ENCODE measurements at regions not wholly inside any gene's neighbourhood (a gene's known extent, or its start where the extent isn't known, plus 50 kb on each side); places are given as distances from the start of the nearest gene placed in this dataset.

DNA sequence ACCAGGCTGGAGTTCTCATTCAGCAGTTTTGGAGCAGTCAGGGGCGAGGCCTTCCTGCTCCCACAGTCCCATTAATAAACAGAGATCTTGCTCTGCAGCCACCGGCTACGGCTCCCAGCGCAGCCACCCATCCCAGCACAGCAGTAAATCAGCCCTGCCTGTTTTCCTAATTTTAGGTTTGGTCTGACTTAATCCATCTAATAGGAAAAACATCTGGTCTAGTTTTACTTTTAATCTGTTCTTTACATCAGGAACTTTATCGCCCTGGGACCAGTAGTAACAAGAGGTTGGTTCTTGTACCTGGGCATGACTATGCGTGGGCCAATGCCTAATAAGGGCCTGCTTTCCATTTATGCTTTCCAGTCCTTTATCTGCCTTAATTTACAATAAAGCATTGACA, 264.0 kb upstream of the DPH6 start:
- Histone ChIP-seq H3K4me3 (no peak overlapping the region), H3K4me2 (no peak overlapping the region), H3K27ac (no peak overlapping the region), H4K20me1 (ENCODE audit: insufficient read depth) (no peaks in the 10 kb centered on the region), H3K27me3 (ENCODE audit: insufficient read depth, low read depth) (no peaks in the 10 kb centered on the region), H3F3A (ENCODE audit: insufficient read depth, low read depth) (no peaks in the 10 kb centered on the region), H3K79me2 (ENCODE audit: low read depth) (no peaks in the 10 kb centered on the region), H2AFZ (no peak overlapping the region), H3K9me2 (ENCODE audit: insufficient read depth) (no peaks in the 10 kb centered on the region), H3K9me3 (ENCODE audit: insufficient read depth, low read depth) (no peaks in the 10 kb centered on the region), H3K4me1 (replicated peaks; ENCODE audit: insufficient read depth) (no peaks in the 10 kb centered on the region), H3K36me3 (ENCODE audit: low read depth) (no peaks in the 10 kb centered on the region)
- ChIA-PET CTCF (no interaction called here), POLR2A (ENCODE audit: unreplicated experiment) (interaction anchor here (0.6 kb wide), 1 partner anchor 664 kb away, joined by 4 read pairs; no protein-coding TSS in a partner anchor)
- BruUV-seq (replicated peaks) = no TSS peak
- TF ChIP-seq EZH2 (IDR thresholded peaks at IDR 0.05; ENCODE audit: low read depth) = no peak
- TF ChIP-seq, protein P1, sequence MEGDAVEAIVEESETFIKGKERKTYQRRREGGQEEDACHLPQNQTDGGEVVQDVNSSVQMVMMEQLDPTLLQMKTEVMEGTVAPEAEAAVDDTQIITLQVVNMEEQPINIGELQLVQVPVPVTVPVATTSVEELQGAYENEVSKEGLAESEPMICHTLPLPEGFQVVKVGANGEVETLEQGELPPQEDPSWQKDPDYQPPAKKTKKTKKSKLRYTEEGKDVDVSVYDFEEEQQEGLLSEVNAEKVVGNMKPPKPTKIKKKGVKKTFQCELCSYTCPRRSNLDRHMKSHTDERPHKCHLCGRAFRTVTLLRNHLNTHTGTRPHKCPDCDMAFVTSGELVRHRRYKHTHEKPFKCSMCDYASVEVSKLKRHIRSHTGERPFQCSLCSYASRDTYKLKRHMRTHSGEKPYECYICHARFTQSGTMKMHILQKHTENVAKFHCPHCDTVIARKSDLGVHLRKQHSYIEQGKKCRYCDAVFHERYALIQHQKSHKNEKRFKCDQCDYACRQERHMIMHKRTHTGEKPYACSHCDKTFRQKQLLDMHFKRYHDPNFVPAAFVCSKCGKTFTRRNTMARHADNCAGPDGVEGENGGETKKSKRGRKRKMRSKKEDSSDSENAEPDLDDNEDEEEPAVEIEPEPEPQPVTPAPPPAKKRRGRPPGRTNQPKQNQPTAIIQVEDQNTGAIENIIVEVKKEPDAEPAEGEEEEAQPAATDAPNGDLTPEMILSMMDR (conservative IDR thresholded peaks at IDR 0.05) = no peak
- intact Hi-C loops (cut with micrococcal nuclease; ENCODE audit: unreplicated experiment) = no loop called here
- no peak for DNase-seq

DNA sequence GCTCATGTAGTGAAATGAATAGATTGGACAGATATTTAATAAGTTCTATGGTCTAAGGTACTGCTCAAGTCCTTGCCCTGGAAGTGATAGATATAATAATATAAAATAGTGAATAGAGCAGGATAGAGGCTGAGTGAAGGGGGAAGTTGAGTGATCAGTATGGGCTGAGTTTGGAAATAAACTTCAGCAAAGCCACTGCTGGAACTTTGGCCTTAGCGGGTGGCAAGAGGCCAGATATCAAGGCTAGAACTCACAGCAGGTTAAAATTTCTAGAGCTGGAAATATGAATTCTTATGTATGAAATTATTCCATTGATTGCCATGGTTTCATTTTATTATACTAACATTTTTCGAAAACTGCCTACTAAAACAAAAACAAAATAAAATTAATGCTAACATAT, 267.6 kb upstream of the DPH6 start:
- H3K27ac ChIP-seq = no peak overlapping the region
- H2AFZ ChIP-seq = no peak overlapping the region
- H3K79me2 ChIP-seq (ENCODE audit: low read depth) = no peaks in the 10 kb centered on the region
- H3K9me2 ChIP-seq (ENCODE audit: insufficient read depth) = no peaks in the 10 kb centered on the region
- no peaks in the 10 kb centered on the region for H3K4me1 ChIP-seq (replicated peaks; ENCODE audit: insufficient read depth)
- no peaks in the 10 kb centered on the region for H3K36me3 ChIP-seq (ENCODE audit: low read depth)
- intact Hi-C loops (cut with micrococcal nuclease; ENCODE audit: unreplicated experiment) = no loop called here
- no peak overlapping the region for H3K4me3 ChIP-seq
- H3F3A ChIP-seq (ENCODE audit: insufficient read depth, low read depth) = no peaks in the 10 kb centered on the region
- ChIA-PET POLR2A (ENCODE audit: unreplicated experiment) (no interaction called here), CTCF (no interaction called here)
- no peaks in the 10 kb centered on the region for H4K20me1 ChIP-seq (ENCODE audit: insufficient read depth)
- no peak for TF ChIP-seq EZH2 (IDR thresholded peaks at IDR 0.05; ENCODE audit: low read depth)
- TF ChIP-seq, protein P1 (conservative IDR thresholded peaks at IDR 0.05) = no peak
- DNase-seq = no peak
- BruUV-seq (replicated peaks) = no TSS peak
- H3K27me3 ChIP-seq (ENCODE audit: insufficient read depth, low read depth) = no peaks in the 10 kb centered on the region
- H3K4me2 ChIP-seq = no peak overlapping the region
- H3K9me3 ChIP-seq (ENCODE audit: insufficient read depth, low read depth) = no peaks in the 10 kb centered on the region

DNA sequence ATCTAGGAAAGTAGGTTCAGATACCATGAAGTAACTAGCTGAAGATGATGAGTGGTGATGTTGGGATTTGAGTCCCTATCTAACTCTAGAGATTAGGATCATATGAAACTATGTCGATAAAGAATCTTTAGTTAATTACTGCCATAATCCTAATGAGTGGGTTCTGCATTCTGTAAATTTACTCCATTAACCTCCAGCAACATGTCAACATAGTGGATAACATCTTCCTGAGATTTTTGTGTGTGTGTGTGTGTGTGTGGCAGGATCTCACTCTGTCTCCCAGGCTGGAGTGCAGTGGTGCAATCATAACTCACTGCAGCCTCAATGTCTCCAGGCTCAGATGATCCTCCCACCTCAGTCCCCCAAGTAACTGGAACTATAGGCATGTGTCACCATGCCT, 272.9 kb upstream of the DPH6 start:
- Histone ChIP-seq H3K27me3 (ENCODE audit: insufficient read depth, low read depth) (no peaks in the 10 kb centered on the region), H3K27ac (no peak overlapping the region), H3K4me3 (no peak overlapping the region), H3K79me2 (ENCODE audit: low read depth) (no peaks in the 10 kb centered on the region), H3F3A (ENCODE audit: insufficient read depth, low read depth) (no peaks in the 10 kb centered on the region), H2AFZ (no peak overlapping the region), H3K4me1 (replicated peaks; ENCODE audit: insufficient read depth) (no peaks in the 10 kb centered on the region), H4K20me1 (ENCODE audit: insufficient read depth) (no peaks in the 10 kb centered on the region), H3K9me3 (ENCODE audit: insufficient read depth, low read depth) (no peaks in the 10 kb centered on the region), H3K4me2 (no peak overlapping the region), H3K36me3 (ENCODE audit: low read depth) (no peaks in the 10 kb centered on the region), H3K9me2 (ENCODE audit: insufficient read depth) (no peaks in the 10 kb centered on the region)
- intact Hi-C loops (cut with micrococcal nuclease; ENCODE audit: unreplicated experiment) = no loop called here
- DNase-seq = no peak
- TF ChIP-seq EZH2 (IDR thresholded peaks at IDR 0.05; ENCODE audit: low read depth) = no peak
- TF ChIP-seq, protein P1 (conservative IDR thresholded peaks at IDR 0.05) = no peak
- CTCF ChIA-PET = no interaction called here
- no TSS peak for BruUV-seq (replicated peaks)
- POLR2A ChIA-PET (ENCODE audit: unreplicated experiment) = no interaction called here

Measured in PC-9 (cell line).